ENCODE measurements at regions not wholly inside any gene's neighbourhood (a gene's known extent, or its start where the extent isn't known, plus 50 kb on each side); places are given as distances from the start of the nearest gene placed in this dataset.

- CTCF ChIA-PET = no interaction called here
- Mint-ChIP-seq H3K36me3 (ENCODE audit: low read depth) (no peaks in the 10 kb centered on the region), H3K4me1 (no peaks in the 10 kb centered on the region), H3K4me3 (no peak overlapping the region), H3K27me3 (no peaks in the 10 kb centered on the region), H3K9me3 (peaks cover 15% of the 10 kb centered on the region), H3K27ac (no peak overlapping the region)
- POLR2A ChIA-PET = no interaction called here
- intact Hi-C loops (cut with micrococcal nuclease) = no loop called here
- no peak for TF ChIP-seq CTCF (IDR thresholded peaks at IDR 0.05)
- no peak for DNase-seq
- no peak for ATAC-seq (ENCODE audit: low read depth)
Observed at GRCh38 chr5:130541617-130542221, 623.3 kb downstream of the HINT1 start.

- no peak for TF ChIP-seq CTCF (IDR thresholded peaks at IDR 0.05)
- Mint-ChIP-seq H3K9me3 (peaks cover 5% of the 10 kb centered on the region), H3K27ac (no peak overlapping the region), H3K4me3 (no peak overlapping the region), H3K36me3 (ENCODE audit: low read depth) (no peaks in the 10 kb centered on the region), H3K4me1 (no peaks in the 10 kb centered on the region), H3K27me3 (no peaks in the 10 kb centered on the region)
- ChIA-PET CTCF (no interaction called here), POLR2A (no interaction called here)
- DNase-seq (no peak), ATAC-seq (ENCODE audit: low read depth) (no peak)
- intact Hi-C loops (cut with micrococcal nuclease) = no loop called here
Observed at GRCh38 chr5:130536691-130537090, 628.4 kb downstream of the HINT1 start.

GRCh38 chr5:130532786-130533185 lies 628.5 kb downstream of the CHSY3 start:
- intact Hi-C loops (cut with micrococcal nuclease) = no loop called here
- ATAC-seq (ENCODE audit: low read depth) (no peak), DNase-seq (no peak)
- no peak for TF ChIP-seq CTCF (IDR thresholded peaks at IDR 0.05)
- no peaks in the 10 kb centered on the region for H3K36me3 Mint-ChIP-seq (ENCODE audit: low read depth)
- H3K27me3 Mint-ChIP-seq = no peaks in the 10 kb centered on the region
- no peaks in the 10 kb centered on the region for H3K4me1 Mint-ChIP-seq
- POLR2A ChIA-PET = no interaction called here
- no peak overlapping the region for H3K4me3 Mint-ChIP-seq
- CTCF ChIA-PET = no interaction called here
- no peak overlapping the region for H3K27ac Mint-ChIP-seq
- peaks cover 2% of the 10 kb centered on the region for H3K9me3 Mint-ChIP-seq

- no peak overlapping the region for H3K27ac Mint-ChIP-seq
- H3K36me3 Mint-ChIP-seq (ENCODE audit: low read depth) = no peaks in the 10 kb centered on the region
- no peak for DNase-seq
- H3K4me3 Mint-ChIP-seq = no peak overlapping the region
- ChIA-PET CTCF (no interaction called here), POLR2A (no interaction called here)
- no peak for TF ChIP-seq CTCF (IDR thresholded peaks at IDR 0.05)
- H3K4me1 Mint-ChIP-seq = no peaks in the 10 kb centered on the region
- H3K27me3 Mint-ChIP-seq = no peaks in the 10 kb centered on the region
- intact Hi-C loops (cut with micrococcal nuclease) = no loop called here
- peaks cover 2% of the 10 kb centered on the region for H3K9me3 Mint-ChIP-seq
- ATAC-seq (ENCODE audit: low read depth) = no peak
Observed at GRCh38 chr5:130529511-130530485, 625.5 kb downstream of the CHSY3 start.

- ChIA-PET POLR2A (no interaction called here), CTCF (no interaction called here)
- Mint-ChIP-seq H3K4me1 (no peaks in the 10 kb centered on the region), H3K27ac (no peak overlapping the region), H3K4me3 (no peak overlapping the region), H3K9me3 (peaks cover 2% of the 10 kb centered on the region), H3K27me3 (no peaks in the 10 kb centered on the region), H3K36me3 (ENCODE audit: low read depth) (no peaks in the 10 kb centered on the region)
- no peak for TF ChIP-seq CTCF (IDR thresholded peaks at IDR 0.05)
- DNase-seq (no peak), ATAC-seq (ENCODE audit: low read depth) (no peak)
- intact Hi-C loops (cut with micrococcal nuclease) = no loop called here
Observed at GRCh38 chr5:130529111-130529510, 624.8 kb downstream of the CHSY3 start.

Measured in activated B cell treated with CpG ODN at 0.5 μM for 24 hours (primary cell).